ENCODE measurements at regions not wholly inside any gene's neighbourhood (a gene's known extent, or its start where the extent isn't known, plus 50 kb on each side); places are given as distances from the start of the nearest gene placed in this dataset.

DNA sequence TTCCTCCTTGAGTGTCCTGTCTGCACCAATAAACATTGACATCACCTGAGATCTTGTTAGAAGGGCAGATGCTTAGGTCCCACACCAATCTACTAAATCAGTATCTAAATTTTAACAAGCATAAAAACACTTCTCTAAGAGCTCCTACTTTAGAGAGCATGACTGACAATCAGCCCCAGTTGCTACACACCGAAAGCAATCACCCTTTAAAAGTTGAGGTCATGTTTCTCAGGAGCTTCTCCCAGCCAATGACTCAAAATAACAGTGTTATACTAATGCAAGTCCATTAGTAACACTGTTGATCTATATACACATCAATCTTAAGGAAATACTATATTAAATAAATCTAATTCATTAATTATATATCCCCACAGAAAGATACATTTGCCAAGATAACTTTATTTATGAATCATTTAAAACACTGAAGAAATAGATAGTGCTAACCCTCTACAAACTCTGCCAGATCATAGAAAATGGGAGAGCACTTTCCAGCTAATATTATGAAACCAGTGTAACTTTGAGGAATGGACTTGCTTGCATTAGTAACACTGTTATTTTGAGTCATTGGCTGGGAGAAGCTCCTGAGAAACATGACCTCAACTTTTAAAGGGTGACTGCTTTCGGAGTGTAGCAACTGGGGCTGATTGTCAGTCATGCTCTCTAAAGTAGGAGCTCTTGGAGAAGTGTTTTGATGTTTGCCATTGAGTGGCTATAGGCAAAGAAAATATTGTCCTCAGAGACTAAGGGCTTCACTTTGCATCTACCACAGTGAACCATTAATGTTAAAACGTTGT is 109.8 kb upstream of the HDX start:
- no peaks in the 10 kb centered on the region for H3K27me3 Mint-ChIP-seq

DNA sequence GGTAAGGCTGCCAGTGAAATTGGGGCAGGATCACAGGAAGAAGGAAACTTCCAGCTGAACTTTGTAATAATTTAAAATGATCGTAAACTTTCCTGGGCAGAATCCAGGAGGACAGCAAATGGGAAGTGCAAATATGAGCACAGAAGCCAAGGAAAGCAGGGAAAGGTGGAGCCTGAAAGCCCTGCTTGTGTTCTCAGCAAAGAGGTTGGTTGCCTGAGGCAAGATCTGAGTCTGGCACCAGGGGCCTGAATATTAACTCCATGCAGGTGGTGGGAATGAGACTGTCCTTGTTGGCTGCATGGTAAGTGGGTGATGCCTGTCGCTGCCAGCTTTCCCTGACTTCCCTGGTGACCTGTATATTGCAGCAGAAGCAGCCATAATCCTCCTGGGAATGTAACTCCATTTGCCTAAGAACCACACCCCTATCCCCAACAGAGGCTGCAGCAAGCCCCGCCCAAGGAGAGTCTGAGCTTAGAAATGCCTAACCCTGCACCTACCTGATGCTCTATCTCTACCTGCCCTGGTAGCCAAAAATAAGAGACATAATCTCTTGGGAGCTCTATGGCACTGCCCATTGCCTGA is 132.0 kb upstream of the HDX start:
- Mint-ChIP-seq H3K4me3 (no peak overlapping the region), H3K9me3 (peaks cover 4% of the 10 kb centered on the region), H3K36me3 (no peaks in the 10 kb centered on the region), H3K4me1 (ENCODE audit: low read depth in 2 of 2) (no peaks in the 10 kb centered on the region), H3K27ac (no peak overlapping the region), H3K27me3 (no peaks in the 10 kb centered on the region)
- ATAC-seq (no peak), DNase-seq (ENCODE audit: low spot score) (no peak)

More for the DNA sequence above, 109.8 kb upstream of the HDX start:
- H3K9me3 Mint-ChIP-seq: peaks cover 4% of the 10 kb centered on the region
- ATAC-seq (no peak), DNase-seq (ENCODE audit: low spot score) (no peak)
- H3K36me3 Mint-ChIP-seq: no peaks in the 10 kb centered on the region
- H3K4me1 Mint-ChIP-seq (ENCODE audit: low read depth in 2 of 2): no peaks in the 10 kb centered on the region
- H3K27ac Mint-ChIP-seq: no peak overlapping the region
- H3K4me3 Mint-ChIP-seq: no peak overlapping the region

DNA sequence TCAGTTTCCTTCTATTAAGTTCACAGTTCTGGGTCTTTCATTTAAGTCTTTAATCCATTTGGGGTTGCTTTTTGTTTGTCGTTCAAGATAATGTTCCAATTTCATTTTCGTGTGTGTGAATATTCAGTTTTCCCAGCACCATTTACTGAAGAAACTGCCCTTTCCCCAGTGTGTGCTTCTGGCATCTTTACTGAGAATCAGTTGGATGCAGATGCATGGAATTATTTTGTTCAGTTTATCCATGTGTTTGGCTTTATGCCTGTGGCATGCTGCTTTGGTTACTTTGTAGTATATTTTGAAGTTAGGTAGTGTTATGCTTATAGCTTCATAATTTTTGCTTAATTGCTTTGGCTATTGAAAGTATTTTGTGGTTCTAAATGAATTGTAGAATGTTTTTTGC is 163.8 kb upstream of the HDX start:
- Mint-ChIP-seq H3K4me3 (no peak overlapping the region), H3K4me1 (ENCODE audit: low read depth in 2 of 2) (no peaks in the 10 kb centered on the region), H3K27me3 (no peaks in the 10 kb centered on the region), H3K27ac (no peak overlapping the region), H3K9me3 (peaks cover 2% of the 10 kb centered on the region), H3K36me3 (no peaks in the 10 kb centered on the region)
- DNase-seq (ENCODE audit: low spot score): no peak
- ATAC-seq: no peak

DNA sequence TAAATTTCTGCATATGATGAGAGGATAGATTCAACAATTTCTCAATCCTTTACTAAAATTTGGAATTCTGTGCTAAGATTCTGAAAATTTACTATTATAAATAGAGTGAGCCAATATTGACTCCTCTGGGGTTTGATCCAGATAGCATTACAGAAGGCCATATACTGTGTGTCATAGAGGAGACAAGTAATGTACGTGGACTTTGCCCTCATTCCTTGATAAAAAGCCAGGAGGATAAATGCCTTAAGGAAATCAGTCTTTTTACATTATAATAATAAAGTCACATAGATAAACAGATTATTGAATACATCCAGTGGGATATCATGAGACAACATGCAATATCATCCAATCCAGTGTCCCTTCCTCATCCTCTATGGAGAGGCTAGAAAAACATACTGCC is 188.0 kb upstream of the HDX start:
- Mint-ChIP-seq H3K27me3 (no peaks in the 10 kb centered on the region), H3K27ac (no peak overlapping the region), H3K36me3 (no peaks in the 10 kb centered on the region), H3K9me3 (peaks cover 2% of the 10 kb centered on the region), H3K4me1 (ENCODE audit: low read depth in 2 of 2) (no peaks in the 10 kb centered on the region), H3K4me3 (no peak overlapping the region)
- ATAC-seq (no peak), DNase-seq (ENCODE audit: low spot score) (no peak)

DNA sequence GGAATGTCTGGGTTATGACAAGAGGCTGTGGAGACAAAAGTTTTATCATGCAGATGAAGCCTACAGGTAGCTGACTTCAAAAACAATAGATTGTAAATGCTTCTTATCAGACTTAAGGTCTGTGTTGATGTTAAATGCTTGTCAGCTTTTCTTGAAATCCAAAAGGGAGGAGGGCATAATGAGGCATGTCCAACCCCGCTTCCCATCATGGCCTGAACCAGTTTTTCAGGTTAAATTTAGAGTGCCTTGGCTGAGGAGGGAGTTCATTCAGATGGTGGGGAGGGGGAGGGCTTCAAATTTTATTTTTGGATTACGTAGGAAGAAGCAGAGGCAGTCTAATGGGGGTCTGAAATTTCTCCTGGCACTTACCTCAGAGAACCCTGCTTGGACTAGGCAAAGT is 207.7 kb upstream of the HDX start:
- Mint-ChIP-seq H3K36me3 (no peaks in the 10 kb centered on the region), H3K27me3 (peaks cover 0 to 2% of the 10 kb centered on the region in 2 donors), H3K27ac (no peak overlapping the region), H3K4me3 (no peak overlapping the region), H3K4me1 (ENCODE audit: low read depth in 2 of 2) (no peaks in the 10 kb centered on the region), H3K9me3 (peaks cover 3% of the 10 kb centered on the region)
- no peak for ATAC-seq
- DNase-seq (ENCODE audit: low spot score): no peak

DNA sequence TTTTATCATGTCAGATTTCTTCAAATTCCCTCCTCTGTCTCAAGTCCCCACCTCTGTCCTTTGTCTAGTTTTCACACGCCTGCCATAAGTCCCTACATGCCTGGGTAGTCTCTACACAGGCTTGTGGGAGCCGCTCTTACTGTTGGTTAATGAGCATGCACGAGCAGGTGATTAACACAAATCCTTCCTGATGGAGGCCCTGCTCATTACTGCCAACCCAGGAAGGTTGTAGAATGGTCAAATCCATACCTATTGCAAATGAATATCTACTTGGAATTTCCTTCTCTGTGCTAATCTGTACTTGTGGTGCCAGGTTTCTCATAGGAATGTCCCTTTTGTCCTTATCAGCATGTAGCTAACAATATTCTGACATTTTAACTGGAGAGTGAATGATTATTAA is 208.4 kb upstream of the HDX start:
- Mint-ChIP-seq H3K27me3 (peaks cover 0 to 2% of the 10 kb centered on the region in 2 donors), H3K4me3 (no peak overlapping the region), H3K4me1 (ENCODE audit: low read depth in 2 of 2) (no peaks in the 10 kb centered on the region), H3K27ac (no peak overlapping the region), H3K36me3 (no peaks in the 10 kb centered on the region), H3K9me3 (peaks cover 3% of the 10 kb centered on the region)
- ATAC-seq: no peak
- no peak for DNase-seq (ENCODE audit: low spot score)

DNA sequence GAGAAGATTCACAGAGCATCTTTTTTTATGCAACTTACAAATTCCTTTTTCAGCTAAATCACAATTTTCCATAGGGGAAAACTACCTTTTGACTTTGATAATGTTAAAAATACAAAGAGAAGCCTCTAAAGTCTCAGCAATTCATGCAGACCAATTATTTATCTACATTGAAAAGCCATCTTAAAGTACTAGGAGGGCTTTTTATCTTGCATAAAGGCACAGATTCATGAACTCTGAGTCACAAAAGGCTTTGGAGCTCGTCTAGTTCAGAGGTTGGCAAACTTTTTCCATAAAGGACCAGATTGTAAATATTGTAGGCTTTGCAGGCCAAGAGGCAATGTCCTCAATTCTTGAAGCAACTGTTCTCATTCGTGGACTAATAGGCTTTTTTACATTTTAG is 210.4 kb upstream of the HDX start:
- Mint-ChIP-seq H3K27ac (no peak overlapping the region), H3K4me3 (no peak overlapping the region), H3K4me1 (ENCODE audit: low read depth in 2 of 2) (no peaks in the 10 kb centered on the region), H3K36me3 (no peaks in the 10 kb centered on the region), H3K27me3 (peaks cover 0 to 2% of the 10 kb centered on the region in 2 donors), H3K9me3 (peaks cover 3% of the 10 kb centered on the region)
- DNase-seq (ENCODE audit: low spot score) (no peak), ATAC-seq (no peak)

DNA sequence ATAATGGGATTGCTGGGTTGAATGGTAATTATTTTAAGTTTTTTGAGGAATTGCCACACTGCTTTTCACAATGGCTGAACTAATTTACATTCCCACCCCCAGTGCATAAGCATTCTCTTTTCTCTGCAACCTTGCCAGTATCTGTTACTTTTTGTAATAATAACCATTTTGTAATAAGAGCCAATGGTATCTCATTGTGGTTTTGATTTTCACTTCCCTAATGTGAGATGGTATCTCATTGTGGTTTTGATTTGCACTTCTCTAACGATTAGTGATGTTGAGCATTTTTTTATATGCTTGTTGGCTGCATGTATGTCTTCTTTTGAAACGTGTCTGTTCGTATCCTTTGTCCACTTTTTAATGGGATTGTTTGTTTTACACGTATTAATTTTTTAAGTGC is 213.1 kb upstream of the HDX start:
- H3K36me3 Mint-ChIP-seq: no peaks in the 10 kb centered on the region
- DNase-seq (ENCODE audit: low spot score) (no peak), ATAC-seq (no peak)
- H3K27me3 Mint-ChIP-seq: no peaks in the 10 kb centered on the region
- no peaks in the 10 kb centered on the region for H3K4me1 Mint-ChIP-seq (ENCODE audit: low read depth in 2 of 2)
- H3K4me3 Mint-ChIP-seq: no peak overlapping the region
- H3K27ac Mint-ChIP-seq: no peak overlapping the region
- no peaks in the 10 kb centered on the region for H3K9me3 Mint-ChIP-seq

DNA sequence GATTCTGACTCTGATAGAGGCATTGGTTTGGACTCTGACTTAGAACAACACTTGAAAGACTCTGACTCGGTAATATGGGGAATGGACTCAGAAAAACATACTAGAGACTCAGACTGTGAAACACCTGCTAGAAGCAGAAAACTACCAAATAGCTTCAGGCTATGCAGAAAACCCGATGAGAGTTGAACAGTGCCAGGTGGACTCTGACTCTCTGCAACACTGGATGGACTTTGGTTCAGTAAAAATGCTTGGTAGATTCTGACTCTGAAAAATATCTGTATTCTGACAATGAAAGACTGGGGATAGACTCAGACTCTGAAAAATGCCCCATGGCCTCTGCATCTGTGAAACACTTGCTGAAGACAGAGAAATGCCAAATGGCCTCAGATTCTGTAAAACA is 215.1 kb upstream of the HDX start:
- Mint-ChIP-seq H3K4me3 (no peak overlapping the region), H3K4me1 (ENCODE audit: low read depth in 2 of 2) (no peaks in the 10 kb centered on the region), H3K9me3 (no peaks in the 10 kb centered on the region), H3K27me3 (no peaks in the 10 kb centered on the region), H3K27ac (no peak overlapping the region), H3K36me3 (no peaks in the 10 kb centered on the region)
- no peak for DNase-seq (ENCODE audit: low spot score)
- no peak for ATAC-seq

DNA sequence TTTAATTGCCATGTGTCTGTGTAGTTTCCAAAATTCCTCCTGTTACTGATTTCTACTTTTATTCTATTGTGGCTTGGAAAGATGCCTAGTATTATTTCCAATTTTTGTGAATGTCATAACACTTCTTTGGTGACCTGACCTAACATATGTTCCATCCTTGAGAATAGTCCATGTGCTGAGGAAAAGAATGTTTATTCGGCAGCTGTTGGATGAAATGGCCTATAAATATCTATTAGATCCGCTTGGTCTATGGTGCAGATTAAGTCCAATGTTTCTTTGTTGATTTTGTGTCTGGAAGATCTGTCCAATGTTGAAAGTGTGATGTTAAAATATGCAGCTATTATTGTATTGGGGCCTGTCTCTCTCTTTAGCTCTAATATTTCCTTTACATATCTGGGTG is 219.2 kb upstream of the HDX start:
- no peak for ATAC-seq
- H3K4me3 Mint-ChIP-seq: no peak overlapping the region
- no peak overlapping the region for H3K27ac Mint-ChIP-seq
- no peak for DNase-seq (ENCODE audit: low spot score)
- no peaks in the 10 kb centered on the region for H3K9me3 Mint-ChIP-seq
- no peaks in the 10 kb centered on the region for H3K4me1 Mint-ChIP-seq (ENCODE audit: low read depth in 2 of 2)
- no peaks in the 10 kb centered on the region for H3K27me3 Mint-ChIP-seq
- no peaks in the 10 kb centered on the region for H3K36me3 Mint-ChIP-seq

DNA sequence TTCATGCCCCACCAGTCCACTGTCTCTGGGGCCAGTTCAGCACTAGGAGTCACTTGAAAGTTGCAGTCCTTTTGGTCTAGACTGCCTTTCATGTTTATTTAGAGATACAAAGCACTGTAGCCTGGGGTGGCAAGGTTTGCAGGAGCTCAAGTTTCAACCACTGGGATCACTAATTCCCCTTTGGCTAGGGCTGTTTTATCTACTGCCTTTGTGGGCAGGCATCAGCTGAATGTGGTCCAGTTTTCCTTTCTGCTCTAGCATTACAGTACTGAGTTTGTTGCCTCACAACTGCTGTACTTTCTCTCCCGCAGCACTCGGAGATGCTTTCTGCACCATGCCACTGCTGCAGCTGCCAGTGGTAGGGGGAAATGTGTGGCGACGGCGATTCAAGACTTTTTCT is 222.3 kb upstream of the HDX start:
- Mint-ChIP-seq H3K4me1 (ENCODE audit: low read depth in 2 of 2) (no peaks in the 10 kb centered on the region), H3K27me3 (peaks cover 0 to 7% of the 10 kb centered on the region in 2 donors), H3K4me3 (no peak overlapping the region), H3K27ac (no peak overlapping the region), H3K36me3 (no peaks in the 10 kb centered on the region), H3K9me3 (no peaks in the 10 kb centered on the region)
- no peak for ATAC-seq
- no peak for DNase-seq (ENCODE audit: low spot score)

DNA sequence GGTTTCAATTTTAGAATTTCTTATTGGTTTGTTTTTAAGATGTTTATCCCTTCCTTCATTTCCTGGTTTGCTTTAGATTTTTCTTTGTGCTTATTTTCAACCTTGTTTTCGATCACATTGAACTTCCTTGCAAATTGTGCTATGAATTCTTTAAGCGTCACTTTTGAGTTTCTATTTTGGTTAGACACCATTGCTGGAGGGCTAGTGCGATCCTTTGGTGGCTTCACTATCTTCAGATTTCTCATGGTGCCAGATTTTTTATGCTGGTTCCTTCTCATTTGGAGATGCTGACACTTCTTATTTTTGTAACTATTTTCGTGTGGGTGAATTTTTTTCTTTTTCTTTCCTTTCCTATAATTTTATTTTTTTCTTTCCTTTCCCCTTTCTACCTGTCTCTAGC is 227.2 kb upstream of the HDX start:
- peaks cover 0 to 11% of the 10 kb centered on the region in 2 donors for H3K27me3 Mint-ChIP-seq
- H3K4me1 Mint-ChIP-seq (ENCODE audit: low read depth in 2 of 2): no peaks in the 10 kb centered on the region
- H3K27ac Mint-ChIP-seq: no peak overlapping the region
- no peaks in the 10 kb centered on the region for H3K36me3 Mint-ChIP-seq
- no peak overlapping the region for H3K4me3 Mint-ChIP-seq
- no peaks in the 10 kb centered on the region for H3K9me3 Mint-ChIP-seq
- DNase-seq (ENCODE audit: low spot score) (no peak), ATAC-seq (no peak)

DNA sequence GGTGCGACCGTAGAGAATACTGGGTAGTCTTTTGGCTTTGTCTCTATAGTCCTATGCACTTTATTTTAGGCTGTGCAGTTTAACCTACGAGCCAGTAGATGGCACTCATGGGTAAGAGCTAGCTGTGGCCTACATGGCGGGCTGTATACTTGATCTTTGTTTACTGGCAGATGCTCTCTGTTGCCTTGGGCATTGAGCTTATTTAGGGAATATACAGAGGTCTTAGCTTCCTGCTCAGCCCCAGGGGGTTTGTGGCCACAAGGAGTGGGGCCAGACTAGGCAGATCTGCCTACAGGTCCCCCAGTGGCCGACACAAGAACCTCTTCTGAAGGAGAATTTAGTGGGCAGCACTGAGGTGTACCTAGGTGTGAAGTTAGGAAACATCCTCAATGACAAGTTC is 227.6 kb upstream of the HDX start:
- Mint-ChIP-seq H3K9me3 (no peaks in the 10 kb centered on the region), H3K4me1 (ENCODE audit: low read depth in 2 of 2) (no peaks in the 10 kb centered on the region), H3K27me3 (peaks cover 0 to 11% of the 10 kb centered on the region in 2 donors), H3K4me3 (no peak overlapping the region), H3K27ac (no peak overlapping the region), H3K36me3 (no peaks in the 10 kb centered on the region)
- no peak for DNase-seq (ENCODE audit: low spot score)
- peak in 1 of 2 donors; percentile 70 for ATAC-seq

DNA sequence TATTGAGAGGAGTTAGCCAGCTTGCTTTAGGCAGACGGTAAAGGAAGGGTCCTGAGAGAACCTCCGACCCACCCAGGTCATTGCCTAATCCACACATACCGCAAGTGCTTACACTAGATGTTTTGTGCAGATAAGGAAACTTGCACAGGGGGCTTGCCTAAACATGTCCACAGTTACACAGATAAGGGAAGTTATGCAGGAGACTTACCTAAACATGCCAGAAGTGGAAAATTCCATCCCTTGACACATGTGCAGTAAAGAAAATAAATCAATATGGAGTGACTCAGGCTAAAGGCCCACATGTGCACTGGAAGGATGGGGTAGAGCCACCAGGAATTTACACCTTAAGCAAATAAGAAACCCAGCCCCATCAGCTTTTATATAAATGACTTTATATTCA is 232.8 kb upstream of the HDX start:
- H3K9me3 Mint-ChIP-seq: peaks cover 3% of the 10 kb centered on the region
- ATAC-seq (no peak), DNase-seq (ENCODE audit: low spot score) (no peak)
- peaks cover 0 to 4% of the 10 kb centered on the region in 2 donors for H3K27me3 Mint-ChIP-seq
- H3K27ac Mint-ChIP-seq: no peak overlapping the region
- no peaks in the 10 kb centered on the region for H3K4me1 Mint-ChIP-seq (ENCODE audit: low read depth in 2 of 2)
- no peak overlapping the region for H3K4me3 Mint-ChIP-seq
- no peaks in the 10 kb centered on the region for H3K36me3 Mint-ChIP-seq

DNA sequence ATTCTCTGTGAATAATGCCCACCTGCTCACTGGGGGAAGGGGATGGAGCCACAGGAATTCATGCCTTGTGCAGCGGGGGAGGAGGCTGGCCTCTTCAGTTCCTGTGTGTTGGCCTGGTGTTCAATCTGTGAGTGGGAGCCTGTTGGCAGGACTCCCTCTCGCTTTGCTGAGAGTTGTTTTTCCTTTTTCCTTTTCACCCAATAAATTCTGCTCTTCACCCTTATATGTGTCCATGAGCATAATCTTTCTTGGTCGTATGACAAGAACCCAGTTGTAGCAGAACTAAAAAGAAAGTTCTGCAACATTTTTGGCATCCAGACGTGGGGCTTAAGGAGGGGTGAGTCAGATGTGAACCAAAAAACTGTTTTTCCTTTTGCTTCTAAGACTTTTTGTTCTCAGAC is 235.2 kb upstream of the HDX start:
- Mint-ChIP-seq H3K9me3 (peaks cover 3% of the 10 kb centered on the region), H3K36me3 (no peaks in the 10 kb centered on the region), H3K4me3 (no peak overlapping the region), H3K27me3 (peaks cover 0 to 6% of the 10 kb centered on the region in 2 donors), H3K4me1 (ENCODE audit: low read depth in 2 of 2) (no peaks in the 10 kb centered on the region), H3K27ac (no peak overlapping the region)
- no peak for DNase-seq (ENCODE audit: low spot score)
- no peak for ATAC-seq

Measured in natural killer cell treated with Interleukin-12 subunit alpha and Interleukin-12 subunit beta and Interleukin-15 and Interleukin-18, amount 100 ng/mL, for 72 hours (primary cell).